SH-SY5Y (cell line): ENCODE measurements at regions not wholly inside any gene's neighbourhood (a gene's known extent, or its start where the extent isn't known, plus 50 kb on each side); places are given as distances from the start of the nearest gene placed in this dataset.

Source experiments
- GATA2 ChIP-seq: IDR thresholded peaks from 2 replicates; pipeline ENCODE4 v1.6.1; 2011; ENCODE audit warnings: mild to moderate bottlenecking, low read depth, low read length
- GATA3 ChIP-seq: IDR thresholded peaks from 2 replicates; pipeline ENCODE4 v1.6.1; 2011; ENCODE audit warnings: low read depth, mild to moderate bottlenecking, low read length, moderate library complexity

GRCh38 chr6:141744971-141745370 is 387.8 kb upstream of the GJE1 start:
- no peak for TF ChIP-seq GATA2
- TF ChIP-seq GATA3 = no peak
